GM04503 (cell line): ENCODE measurements at regions not wholly inside any gene's neighbourhood (a gene's known extent, or its start where the extent isn't known, plus 50 kb on each side); places are given as distances from the start of the nearest gene placed in this dataset.
"Not testable (repeated sequence)": the region's sequence is repeated elsewhere in the genome, so short reads cannot be mapped to it uniquely, and the experiment has no call there.

ENCODE experiments used
- DNase-seq: peaks from one replicate; pipeline ENCODE4 v3.0.0-alpha.2; 2012; ENCODE audit warnings: low read depth

DNA sequence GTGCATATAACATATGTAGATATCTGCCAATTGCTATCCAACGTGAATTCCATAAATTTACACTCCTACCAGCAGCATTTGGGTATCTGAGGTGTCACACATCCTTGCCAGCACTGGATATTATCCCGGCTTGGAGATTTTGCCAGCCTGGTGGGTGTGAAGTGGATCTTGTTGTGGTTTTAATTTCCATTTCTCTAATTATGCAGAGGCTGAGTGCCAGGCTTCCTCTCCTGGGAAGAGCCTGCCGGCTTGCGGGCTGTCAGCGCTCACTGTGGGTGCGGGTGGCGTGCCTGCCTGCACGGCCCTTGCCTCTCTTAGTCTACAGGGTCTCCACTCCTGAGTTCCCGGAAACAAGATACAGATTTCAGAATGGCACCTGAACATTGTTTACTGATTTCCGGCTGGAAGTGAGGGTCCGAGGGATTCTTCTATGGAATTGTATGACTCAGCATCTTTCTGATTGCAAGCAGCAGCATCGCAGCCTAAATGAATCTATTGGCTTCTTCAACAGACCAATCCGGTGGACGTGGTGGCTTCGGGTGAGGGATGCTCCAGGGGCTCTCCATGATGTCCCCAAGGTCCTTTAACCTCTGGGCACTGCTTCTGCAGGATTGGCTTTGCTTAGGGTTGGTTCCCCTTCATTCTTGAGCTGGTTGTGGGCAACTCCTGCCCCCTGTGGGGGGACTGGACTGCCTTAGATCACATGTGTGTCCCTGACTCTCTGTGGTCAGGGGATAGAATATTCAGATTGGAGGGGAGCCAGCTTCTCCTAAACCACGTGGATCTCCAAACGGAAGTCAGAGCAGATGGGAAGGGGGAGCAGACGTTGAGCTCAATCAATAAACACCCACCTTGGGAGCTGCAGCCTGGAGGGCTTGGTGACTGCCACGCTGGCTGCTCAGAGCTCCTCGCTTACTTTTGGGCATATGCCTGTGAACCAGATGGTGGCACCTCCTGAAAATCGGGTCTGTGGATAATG is 58.0 kb upstream of the LRPAP1 start:
- not testable (repeated sequence) for DNase-seq

- not testable (repeated sequence) for DNase-seq
Measured at GRCh38 chr4:3589379-3589778, 57.2 kb upstream of the LRPAP1 start.

DNA sequence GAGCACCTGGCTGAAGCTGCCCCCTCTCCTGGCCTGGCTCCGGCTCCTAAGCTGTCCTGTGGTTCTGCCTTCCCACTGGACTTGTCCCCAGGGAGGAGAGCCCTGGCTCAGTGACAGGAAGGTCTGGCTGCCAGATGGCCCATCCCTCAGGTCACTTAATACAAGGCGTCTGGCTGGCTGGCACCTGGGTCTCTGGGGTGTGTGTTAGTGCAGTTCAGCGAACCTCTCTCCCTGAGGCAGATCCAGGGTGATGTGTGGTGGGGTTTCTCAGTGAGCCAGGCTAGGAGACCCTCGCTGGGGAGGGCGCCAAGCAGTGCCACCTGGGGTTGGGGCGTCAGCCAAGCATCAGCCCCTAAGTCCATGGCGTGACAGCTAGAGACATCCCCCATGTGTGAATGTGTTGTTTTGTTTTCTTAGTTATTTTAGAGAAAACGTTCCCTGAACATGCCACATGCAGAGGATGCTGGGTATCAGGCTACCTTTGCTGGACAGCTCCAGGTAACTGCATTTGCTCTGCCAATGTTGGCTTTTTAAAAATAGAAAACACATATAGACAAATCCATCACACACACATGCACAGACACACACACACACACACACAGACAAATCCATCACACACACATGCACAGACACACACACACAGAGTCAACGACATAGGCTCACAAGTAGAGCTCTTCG is 56.4 kb upstream of the LRPAP1 start:
- not testable (repeated sequence) for DNase-seq

DNA sequence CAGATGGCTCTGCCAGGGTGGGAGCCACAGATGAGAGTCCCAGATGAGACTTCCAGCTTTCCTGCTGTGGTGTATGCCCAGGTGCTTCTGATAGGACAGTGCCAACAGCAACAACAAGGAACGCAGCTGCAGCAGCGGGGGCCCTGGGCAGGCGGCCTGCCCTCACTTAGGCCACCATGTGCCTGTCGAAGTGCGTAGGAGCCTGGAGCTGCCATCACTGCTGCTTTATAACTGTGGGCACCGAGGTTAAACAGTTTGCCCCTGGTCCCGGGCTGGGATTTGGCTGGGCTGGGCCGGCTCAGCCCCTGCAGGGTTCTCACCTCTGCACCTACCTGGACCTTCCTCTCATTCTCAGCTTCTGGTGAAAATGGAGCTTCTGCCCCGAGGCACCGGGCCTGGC is 54.4 kb upstream of the LRPAP1 start:
- DNase-seq = not testable (repeated sequence)

- not testable (repeated sequence) for DNase-seq
Measured at GRCh38 chr4:3585567-3585966, 53.3 kb upstream of the LRPAP1 start.

GRCh38 chr4:3582091-3582475 is 49.9 kb upstream of the LRPAP1 start:
- no peak for DNase-seq
